Endothelial cell of umbilical vein (primary cell): ENCODE measurements at regions not wholly inside any gene's neighbourhood (a gene's known extent, or its start where the extent isn't known, plus 50 kb on each side); places are given as distances from the start of the nearest gene placed in this dataset.

Experiments used
- BruUV-seq: library from RNA; stranded (reverse); fragments of 400-500 nt; replicated peaks from 2 replicates; lab custom pipeline; 2021; lab: Mats Ljungman, UMichigan
- CTCF ChIA-PET: fragments of 300-600, 350-600 bp; sonication (Branson Sonifier 250); formaldehyde crosslinking; loops from one replicate; lab custom pipeline; 2021; ENCODE audit warnings: antibody characterized with exemption, inconsistent platforms; lab: Charles Lee
- POLR2A ChIA-PET: fragments of 300-600, 350-600 bp; sonication (Branson Sonifier 250); formaldehyde crosslinking; loops from one replicate; lab custom pipeline; 2021; ENCODE audit warnings: antibody characterized with exemption, inconsistent platforms; lab: Charles Lee
- DNase-seq: peaks from one replicate; pipeline ENCODE4 v3.0.0-alpha.2; 2011; ENCODE audit warnings: low read depth, low spot score
- FAIRE-seq: peaks from 2 replicates; lab custom pipeline; 2011; peaks lifted over from hg19 to GRCh38; lab: Jason Lieb, UNC
- H2AFZ ChIP-seq: 2 replicates; pipeline ENCODE4 v1.6.0; 2012; ENCODE audit warnings: low read depth, low read length, control low read depth, inconsistent platforms
- H3K27ac ChIP-seq: 2 replicates; pipeline ENCODE4 v1.5.1; 2011; ENCODE audit warnings: low read depth, mild to moderate bottlenecking, control low read depth, low read length, moderate library complexity; ENCODE audit not compliant: insufficient read depth
- H3K27me3 ChIP-seq, 2 experiments: 2 replicates each; pipeline versions ENCODE4 v1.6.0 to v1.6.1; 2011; ENCODE audit warnings: low read length in 2 of 2, mixed read lengths in 1 of 2; ENCODE audit not compliant: control insufficient read depth in 2 of 2, insufficient read depth in 2 of 2
- H3K36me3 ChIP-seq, 2 experiments: 2 replicates in 1 of 2; 3 replicates in 1 of 2; pipeline ENCODE4 v1.5.1; 2011; ENCODE audit warnings: low read length in 2 of 2, mild to moderate bottlenecking in 1 of 2, moderate library complexity in 1 of 2; ENCODE audit not compliant: control insufficient read depth in 2 of 2, insufficient read depth in 2 of 2; ENCODE audit errors: extremely low read depth in 1 of 2
- H3K4me1 ChIP-seq: 3 replicates; pipeline ENCODE4 v1.5.1; 2011; ENCODE audit warnings: mild to moderate bottlenecking, low read length; ENCODE audit not compliant: control insufficient read depth, insufficient read depth; ENCODE audit errors: extremely low read depth
- H3K4me2 ChIP-seq: 2 replicates; pipeline ENCODE4 v1.6.1; 2011; ENCODE audit warnings: low read length, control low read depth, mixed read lengths; ENCODE audit not compliant: insufficient read depth
- H3K4me3 ChIP-seq, 3 experiments: fragments of 200-600 bp in 1 of 3; sonication (generic), shearing (Covaris generic) in 1 of 3; replicated peaks in 1 of 3; 2 replicates each; pipeline ENCODE4 v1.5.1; 2011 to 2016; ENCODE audit warnings: control low read depth in 3 of 3, low read length in 3 of 3, mild to moderate bottlenecking in 2 of 3, inconsistent platforms in 1 of 3, low read depth in 1 of 3, moderate library complexity in 1 of 3; ENCODE audit not compliant: insufficient read depth in 1 of 3
- H3K79me2 ChIP-seq: 2 replicates; pipeline ENCODE4 v1.6.0; 2012; ENCODE audit warnings: low read length, inconsistent platforms; ENCODE audit not compliant: control insufficient read depth, insufficient read depth
- H3K9ac ChIP-seq: replicated peaks from 2 replicates; pipeline ENCODE3; 2011; ENCODE audit warnings: low read length, control low read depth; ENCODE audit not compliant: insufficient read depth; ENCODE audit errors: extremely low read depth
- H3K9me1 ChIP-seq: replicated peaks from 3 replicates; pipeline ENCODE4 v1.6.0; 2011; ENCODE audit warnings: mild to moderate bottlenecking, low read length; ENCODE audit not compliant: control insufficient read depth, insufficient read depth; ENCODE audit errors: extremely low read depth
- H3K9me3 ChIP-seq: replicated peaks from 2 replicates; pipeline ENCODE4 v1.5.1; 2012; ENCODE audit warnings: low read length, inconsistent platforms; ENCODE audit not compliant: control insufficient read depth, insufficient read depth
- H4K20me1 ChIP-seq: replicated peaks from 2 replicates; pipeline ENCODE3; 2011; ENCODE audit warnings: mild to moderate bottlenecking, low read length; ENCODE audit not compliant: control insufficient read depth, insufficient read depth; ENCODE audit errors: extremely low read depth
- EZH2 ChIP-seq: IDR thresholded peaks from 2 replicates; pipeline ENCODE4 v1.6.1; 2012; ENCODE audit warnings: borderline replicate concordance, low read depth, mild to moderate bottlenecking, moderate library complexity, low read length, inconsistent platforms; ENCODE audit not compliant: severe bottlenecking
- JUN ChIP-seq: IDR thresholded peaks from 2 replicates; pipeline ENCODE4 v1.6.1; 2011; ENCODE audit warnings: borderline replicate concordance, low read depth; ENCODE audit not compliant: insufficient read length, insufficient read depth
- MAX ChIP-seq: IDR thresholded peaks from 2 replicates; pipeline ENCODE4 v1.6.1; 2011; ENCODE audit not compliant: insufficient read depth, insufficient read length
- POLR2A ChIP-seq: IDR thresholded peaks from 2 replicates; pipeline ENCODE4 v1.6.1; 2012; ENCODE audit warnings: low read depth, mild to moderate bottlenecking, control low read depth, low read length
- POLR2AphosphoS5 ChIP-seq: IDR thresholded peaks from 2 replicates; pipeline ENCODE4 v1.6.1; 2012; ENCODE audit warnings: low read depth, mild to moderate bottlenecking, control low read depth, low read length, moderate library complexity; ENCODE audit not compliant: insufficient read depth
- dilution Hi-C: fragments of 300-500 bp; cut with MboI; formaldehyde crosslinking; loops from one replicate; pipeline ENCODE4 v1.15.0; 2019; ENCODE audit warnings: low sequenced_read_pairs; ENCODE audit not compliant: extremely low pct_ligation_motif_present
- intact Hi-C: fragments of 100-400 bp; cut with micrococcal nuclease; formaldehyde crosslinking; loops from one replicate; pipeline ENCODE4 v1.10.0; 2022

- no peak overlapping the region for H3K27ac ChIP-seq
- H3K9me3 ChIP-seq: no peaks in the 10 kb centered on the region
- no peak overlapping the region for H2AFZ ChIP-seq
- H3K27me3 ChIP-seq: no peaks in the 10 kb centered on the region
- BruUV-seq: no TSS peak
- no peak for TF ChIP-seq EZH2
- no peak for TF ChIP-seq POLR2A
- no peak for TF ChIP-seq POLR2AphosphoS5
- no peak for TF ChIP-seq JUN
- no peak for TF ChIP-seq MAX
- H3K9me1 ChIP-seq: no peaks in the 10 kb centered on the region
- dilution Hi-C loops: no loop called here
- DNase-seq (no peak), FAIRE-seq (no peak)
- intact Hi-C loops: loop anchor here (2.0 kb wide), 1 partner anchor 167 kb away; no protein-coding TSS in a partner anchor
- H3K4me1 ChIP-seq: peaks cover 30% of the 10 kb centered on the region
- no peaks in the 10 kb centered on the region for H3K36me3 ChIP-seq
- no peak overlapping the region for H3K4me2 ChIP-seq
- ChIA-PET POLR2A (no interaction called here), CTCF (interaction anchor here (1.1 kb wide), 1 partner anchor 31 kb away, joined by 4 read pairs; no protein-coding TSS in a partner anchor)
- H3K9ac ChIP-seq: no peak overlapping the region
- H3K4me3 ChIP-seq: no peak overlapping the region
- no peaks in the 10 kb centered on the region for H4K20me1 ChIP-seq
- no peaks in the 10 kb centered on the region for H3K79me2 ChIP-seq
Observed at GRCh38 chr2:207227749-207228145, 62.0 kb upstream of the KLF7 start.

- Histone ChIP-seq H3K4me1 (peaks cover 30% of the 10 kb centered on the region), H3K27ac (no peak overlapping the region), H3K4me2 (no peak overlapping the region), H3K36me3 (no peaks in the 10 kb centered on the region), H3K79me2 (no peaks in the 10 kb centered on the region), H2AFZ (no peak overlapping the region), H4K20me1 (no peaks in the 10 kb centered on the region), H3K4me3 (no peak overlapping the region), H3K9ac (no peak overlapping the region), H3K9me3 (no peaks in the 10 kb centered on the region), H3K27me3 (no peaks in the 10 kb centered on the region), H3K9me1 (no peaks in the 10 kb centered on the region)
- no TSS peak for BruUV-seq
- dilution Hi-C loops (no loop called here), intact Hi-C loops (no loop called here)
- TF ChIP-seq POLR2A: no peak
- ChIA-PET CTCF (interaction anchor here (0.8 kb wide), 1 partner anchor 8 kb away, joined by 3 read pairs; no protein-coding TSS in a partner anchor), POLR2A (no interaction called here)
- DNase-seq: no peak
- no peak for FAIRE-seq
Observed at GRCh38 chr2:207228402-207228801, 62.7 kb upstream of the KLF7 start.
